ENCODE measurements at regions not wholly inside any gene's neighbourhood (a gene's known extent, or its start where the extent isn't known, plus 50 kb on each side); places are given as distances from the start of the nearest gene placed in this dataset.
"Not testable (repeated sequence)": the region's sequence is repeated elsewhere in the genome, so short reads cannot be mapped to it uniquely, and the experiment has no call there.

- H3K9me3 ChIP-seq (ENCODE audit: control insufficient read depth in 2 of 2, insufficient read depth in 1 of 2, low read length in 1 of 2): no peaks in the 10 kb centered on the region
- no peak overlapping the region for H3K27ac ChIP-seq (ENCODE audit: low read depth in 1 of 2, low read length in 1 of 2)
- no peak for DNase-seq (ENCODE audit: low read depth in 6 of 9, low spot score in 9 of 9)
- no peaks in the 10 kb centered on the region for H3K27me3 ChIP-seq (ENCODE audit: control insufficient read depth in 2 of 2, insufficient read depth in 1 of 2, low read length in 1 of 2)
- no peaks in the 10 kb centered on the region for H3K36me3 ChIP-seq (ENCODE audit: control insufficient read depth in 2 of 2, insufficient read depth in 2 of 2, low read length in 1 of 2)
- no peak overlapping the region for H3K4me3 ChIP-seq (ENCODE audit: low read length in 2 of 2)
- H3K4me1 ChIP-seq (ENCODE audit: control insufficient read depth in 2 of 2, insufficient read depth in 2 of 2, low read length in 2 of 2): no peaks in the 10 kb centered on the region
- 90% methylated on average over 3 of the region's 3 CpGs for WGBS
Observed at GRCh38 chr9:115461280-115461679, 343.3 kb upstream of the TNC start.

GRCh38 chr9:115462623-115463022 is 344.7 kb upstream of the TNC start:
- Histone ChIP-seq H3K36me3 (ENCODE audit: control insufficient read depth in 2 of 2, insufficient read depth in 2 of 2, low read length in 1 of 2) (no peaks in the 10 kb centered on the region), H3K4me1 (ENCODE audit: control insufficient read depth in 2 of 2, insufficient read depth in 2 of 2, low read length in 2 of 2) (no peaks in the 10 kb centered on the region), H3K27me3 (ENCODE audit: control insufficient read depth in 2 of 2, insufficient read depth in 1 of 2, low read length in 1 of 2) (no peaks in the 10 kb centered on the region), H3K9me3 (ENCODE audit: control insufficient read depth in 2 of 2, insufficient read depth in 1 of 2, low read length in 1 of 2) (no peaks in the 10 kb centered on the region), H3K4me3 (ENCODE audit: low read length in 2 of 2) (no peak overlapping the region), H3K27ac (ENCODE audit: low read depth in 1 of 2, low read length in 1 of 2) (no peak overlapping the region)
- DNase-seq (ENCODE audit: low read depth in 6 of 9, low spot score in 9 of 9): no peak
- 95% methylated on average over 7 of the region's 7 CpGs for WGBS

- WGBS: 90% methylated on average over 7 of the region's 7 CpGs
- no peak for DNase-seq (ENCODE audit: low read depth in 6 of 9, low spot score in 9 of 9)
- Histone ChIP-seq H3K9me3 (ENCODE audit: control insufficient read depth in 2 of 2, insufficient read depth in 1 of 2, low read length in 1 of 2) (peaks cover 0 to 3% of the 10 kb centered on the region in 2 donors), H3K36me3 (ENCODE audit: control insufficient read depth in 2 of 2, insufficient read depth in 2 of 2, low read length in 1 of 2) (no peaks in the 10 kb centered on the region), H3K4me3 (ENCODE audit: low read length in 2 of 2) (no peak overlapping the region), H3K27ac (ENCODE audit: low read depth in 1 of 2, low read length in 1 of 2) (no peak overlapping the region), H3K27me3 (ENCODE audit: control insufficient read depth in 2 of 2, insufficient read depth in 1 of 2, low read length in 1 of 2) (no peaks in the 10 kb centered on the region), H3K4me1 (ENCODE audit: control insufficient read depth in 2 of 2, insufficient read depth in 2 of 2, low read length in 2 of 2) (no peaks in the 10 kb centered on the region)
Observed at GRCh38 chr9:115466756-115467155, 348.8 kb upstream of the TNC start.

GRCh38 chr9:115469841-115470240 is 351.9 kb upstream of the TNC start:
- H3K9me3 ChIP-seq (ENCODE audit: control insufficient read depth in 2 of 2, insufficient read depth in 1 of 2, low read length in 1 of 2): peaks cover 0 to 3% of the 10 kb centered on the region in 2 donors
- whole genome bisulfite sequencing: 90% methylated on average over 2 of the region's 2 CpGs
- no peaks in the 10 kb centered on the region for H3K27me3 ChIP-seq (ENCODE audit: control insufficient read depth in 2 of 2, insufficient read depth in 1 of 2, low read length in 1 of 2)
- no peaks in the 10 kb centered on the region for H3K4me1 ChIP-seq (ENCODE audit: control insufficient read depth in 2 of 2, insufficient read depth in 2 of 2, low read length in 2 of 2)
- H3K36me3 ChIP-seq (ENCODE audit: control insufficient read depth in 2 of 2, insufficient read depth in 2 of 2, low read length in 1 of 2): no peaks in the 10 kb centered on the region
- no peak overlapping the region for H3K4me3 ChIP-seq (ENCODE audit: low read length in 2 of 2)
- H3K27ac ChIP-seq (ENCODE audit: low read depth in 1 of 2, low read length in 1 of 2): no peak overlapping the region
- no peak for DNase-seq (ENCODE audit: low read depth in 6 of 9, low spot score in 9 of 9)

GRCh38 chr9:115473032-115473431 is 355.1 kb upstream of the TNC start:
- H3K4me3 ChIP-seq (ENCODE audit: low read length in 2 of 2); H3K36me3 ChIP-seq (ENCODE audit: control insufficient read depth in 2 of 2, insufficient read depth in 2 of 2, low read length in 1 of 2); H3K9me3 ChIP-seq (ENCODE audit: control insufficient read depth in 2 of 2, insufficient read depth in 1 of 2, low read length in 1 of 2); DNase-seq (ENCODE audit: low read depth in 6 of 9, low spot score in 9 of 9); H3K27ac ChIP-seq (ENCODE audit: low read depth in 1 of 2, low read length in 1 of 2); H3K4me1 ChIP-seq (ENCODE audit: control insufficient read depth in 2 of 2, insufficient read depth in 2 of 2, low read length in 2 of 2); H3K27me3 ChIP-seq (ENCODE audit: control insufficient read depth in 2 of 2, insufficient read depth in 1 of 2, low read length in 1 of 2): not testable (repeated sequence)
- 98% methylated on average over 2 of the region's 3 CpGs for WGBS

- no peaks in the 10 kb centered on the region for H3K9me3 ChIP-seq (ENCODE audit: control insufficient read depth in 2 of 2, insufficient read depth in 1 of 2, low read length in 1 of 2)
- no peak overlapping the region for H3K27ac ChIP-seq (ENCODE audit: low read depth in 1 of 2, low read length in 1 of 2)
- H3K4me3 ChIP-seq (ENCODE audit: low read length in 2 of 2): no peak overlapping the region
- no peaks in the 10 kb centered on the region for H3K36me3 ChIP-seq (ENCODE audit: control insufficient read depth in 2 of 2, insufficient read depth in 2 of 2, low read length in 1 of 2)
- no peaks in the 10 kb centered on the region for H3K27me3 ChIP-seq (ENCODE audit: control insufficient read depth in 2 of 2, insufficient read depth in 1 of 2, low read length in 1 of 2)
- no peaks in the 10 kb centered on the region for H3K4me1 ChIP-seq (ENCODE audit: control insufficient read depth in 2 of 2, insufficient read depth in 2 of 2, low read length in 2 of 2)
- DNase-seq (ENCODE audit: low read depth in 6 of 9, low spot score in 9 of 9): no peak
- WGBS: 92% methylated on average over 2 of the region's 2 CpGs
Observed at GRCh38 chr9:115481769-115482168, 363.8 kb upstream of the TNC start.

- no peaks in the 10 kb centered on the region for H3K27me3 ChIP-seq (ENCODE audit: control insufficient read depth in 2 of 2, insufficient read depth in 1 of 2, low read length in 1 of 2)
- no peak for DNase-seq (ENCODE audit: low read depth in 6 of 9, low spot score in 9 of 9)
- no peaks in the 10 kb centered on the region for H3K4me1 ChIP-seq (ENCODE audit: control insufficient read depth in 2 of 2, insufficient read depth in 2 of 2, low read length in 2 of 2)
- no peak overlapping the region for H3K27ac ChIP-seq (ENCODE audit: low read depth in 1 of 2, low read length in 1 of 2)
- no peaks in the 10 kb centered on the region for H3K9me3 ChIP-seq (ENCODE audit: control insufficient read depth in 2 of 2, insufficient read depth in 1 of 2, low read length in 1 of 2)
- no peak overlapping the region for H3K4me3 ChIP-seq (ENCODE audit: low read length in 2 of 2)
- 94% methylated on average over 3 of the region's 3 CpGs for WGBS
- no peaks in the 10 kb centered on the region for H3K36me3 ChIP-seq (ENCODE audit: control insufficient read depth in 2 of 2, insufficient read depth in 2 of 2, low read length in 1 of 2)
Observed at GRCh38 chr9:115482747-115483146, 364.8 kb upstream of the TNC start.

GRCh38 chr9:115492869-115493268 is 374.9 kb upstream of the TNC start:
- Histone ChIP-seq H3K9me3 (ENCODE audit: control insufficient read depth in 2 of 2, insufficient read depth in 1 of 2, low read length in 1 of 2) (no peaks in the 10 kb centered on the region), H3K27ac (ENCODE audit: low read depth in 1 of 2, low read length in 1 of 2) (no peak overlapping the region), H3K27me3 (ENCODE audit: control insufficient read depth in 2 of 2, insufficient read depth in 1 of 2, low read length in 1 of 2) (no peaks in the 10 kb centered on the region), H3K4me3 (ENCODE audit: low read length in 2 of 2) (no peak overlapping the region), H3K4me1 (ENCODE audit: control insufficient read depth in 2 of 2, insufficient read depth in 2 of 2, low read length in 2 of 2) (no peaks in the 10 kb centered on the region), H3K36me3 (ENCODE audit: control insufficient read depth in 2 of 2, insufficient read depth in 2 of 2, low read length in 1 of 2) (no peaks in the 10 kb centered on the region)
- no peak for DNase-seq (ENCODE audit: low read depth in 6 of 9, low spot score in 9 of 9)

GRCh38 chr9:115494393-115494792 is 376.4 kb upstream of the TNC start:
- Histone ChIP-seq H3K4me1 (ENCODE audit: control insufficient read depth in 2 of 2, insufficient read depth in 2 of 2, low read length in 2 of 2) (no peaks in the 10 kb centered on the region), H3K27ac (ENCODE audit: low read depth in 1 of 2, low read length in 1 of 2) (no peak overlapping the region), H3K36me3 (ENCODE audit: control insufficient read depth in 2 of 2, insufficient read depth in 2 of 2, low read length in 1 of 2) (no peaks in the 10 kb centered on the region), H3K9me3 (ENCODE audit: control insufficient read depth in 2 of 2, insufficient read depth in 1 of 2, low read length in 1 of 2) (no peaks in the 10 kb centered on the region), H3K4me3 (ENCODE audit: low read length in 2 of 2) (no peak overlapping the region), H3K27me3 (ENCODE audit: control insufficient read depth in 2 of 2, insufficient read depth in 1 of 2, low read length in 1 of 2) (no peaks in the 10 kb centered on the region)
- DNase-seq (ENCODE audit: low read depth in 6 of 9, low spot score in 9 of 9): no peak
- WGBS: 37% methylated on average over 1 of the region's 1 CpG

GRCh38 chr9:115495052-115495635 is 377.2 kb upstream of the TNC start:
- Histone ChIP-seq H3K27me3 (ENCODE audit: control insufficient read depth in 2 of 2, insufficient read depth in 1 of 2, low read length in 1 of 2) (no peaks in the 10 kb centered on the region), H3K4me1 (ENCODE audit: control insufficient read depth in 2 of 2, insufficient read depth in 2 of 2, low read length in 2 of 2) (no peaks in the 10 kb centered on the region), H3K4me3 (ENCODE audit: low read length in 2 of 2) (no peak overlapping the region), H3K9me3 (ENCODE audit: control insufficient read depth in 2 of 2, insufficient read depth in 1 of 2, low read length in 1 of 2) (no peaks in the 10 kb centered on the region), H3K36me3 (ENCODE audit: control insufficient read depth in 2 of 2, insufficient read depth in 2 of 2, low read length in 1 of 2) (no peaks in the 10 kb centered on the region), H3K27ac (ENCODE audit: low read depth in 1 of 2, low read length in 1 of 2) (no peak overlapping the region)
- WGBS: 22% methylated on average over 6 of the region's 6 CpGs
- no peak for DNase-seq (ENCODE audit: low read depth in 6 of 9, low spot score in 9 of 9)
